ENCODE measurements at regions not wholly inside any gene's neighbourhood (a gene's known extent, or its start where the extent isn't known, plus 50 kb on each side); places are given as distances from the start of the nearest gene placed in this dataset.
"Not testable (repeated sequence)": the region's sequence is repeated elsewhere in the genome, so short reads cannot be mapped to it uniquely, and the experiment has no call there.

DNA sequence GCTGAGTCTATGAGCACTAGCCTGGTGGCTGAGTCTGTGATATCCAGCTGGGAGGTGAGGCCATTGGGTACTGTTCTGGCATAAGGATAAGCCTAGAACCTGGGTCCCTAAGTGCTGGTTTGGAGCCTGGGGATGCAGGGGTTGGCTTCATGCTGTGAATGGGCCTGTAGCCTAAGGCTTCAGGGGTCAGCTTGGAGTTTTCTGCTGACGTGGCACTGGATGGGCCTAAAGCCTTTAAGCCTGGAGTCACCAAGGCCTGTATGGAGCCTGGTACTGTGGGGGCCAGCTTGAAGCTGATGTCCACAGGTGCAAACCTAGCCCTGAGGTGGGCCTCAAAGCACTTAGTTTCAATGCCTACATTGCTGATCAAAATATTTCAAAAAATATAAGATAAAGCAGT, 979.6 kb upstream of the POU3F4 start:
- DNase-seq, result no peak

DNA sequence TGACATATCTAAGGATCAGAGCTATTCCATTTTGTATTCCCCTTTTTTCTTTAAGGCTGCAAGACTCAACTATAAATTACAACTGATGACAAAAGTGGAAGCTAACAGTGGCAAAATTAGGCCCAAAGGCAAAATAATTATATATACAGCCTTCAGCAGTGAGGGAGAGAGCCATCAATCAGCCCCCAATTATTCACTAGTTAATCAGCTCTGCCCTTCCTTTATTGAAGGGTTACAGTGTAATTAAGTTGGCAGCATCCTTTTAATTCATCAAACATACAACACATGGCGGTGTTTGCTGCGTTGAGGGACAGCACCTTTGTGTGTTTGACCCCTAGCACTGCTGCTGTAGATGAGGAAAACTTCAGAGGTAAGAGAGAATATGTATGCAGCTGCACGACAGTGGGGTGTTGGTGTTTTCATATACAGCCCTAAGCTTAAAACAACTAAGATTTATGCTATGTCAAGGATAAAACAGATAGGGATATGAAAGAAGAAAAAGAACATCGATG, 973.9 kb upstream of the POU3F4 start:
- DNase-seq, result no peak

DNA sequence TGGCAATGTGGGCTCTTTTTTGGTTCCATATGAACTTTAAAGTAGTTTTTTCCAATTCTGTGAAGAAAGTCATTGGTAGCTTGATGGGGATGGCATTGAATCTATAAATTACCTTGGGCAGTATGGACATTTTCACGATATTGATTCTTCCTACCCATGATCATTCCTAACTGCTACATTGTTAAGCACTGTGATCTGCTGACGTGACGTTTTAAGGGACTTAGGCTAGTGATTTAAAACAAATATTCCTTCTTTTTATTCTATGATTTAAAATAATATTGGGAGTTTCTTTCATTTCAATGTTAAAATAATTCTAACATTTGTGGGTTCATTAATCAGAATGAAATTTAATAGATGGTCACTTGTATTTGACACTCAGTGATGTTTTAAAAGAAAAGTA, 970.9 kb upstream of the POU3F4 start:
- not testable (repeated sequence) for DNase-seq

- no peak for DNase-seq
These were observed 966.3 kb upstream of the POU3F4 start for GRCh38 chrX:82541822-82542221.

GRCh38 chrX:82552201-82552600, 955.9 kb upstream of the POU3F4 start:
- not testable (repeated sequence) for DNase-seq

DNA sequence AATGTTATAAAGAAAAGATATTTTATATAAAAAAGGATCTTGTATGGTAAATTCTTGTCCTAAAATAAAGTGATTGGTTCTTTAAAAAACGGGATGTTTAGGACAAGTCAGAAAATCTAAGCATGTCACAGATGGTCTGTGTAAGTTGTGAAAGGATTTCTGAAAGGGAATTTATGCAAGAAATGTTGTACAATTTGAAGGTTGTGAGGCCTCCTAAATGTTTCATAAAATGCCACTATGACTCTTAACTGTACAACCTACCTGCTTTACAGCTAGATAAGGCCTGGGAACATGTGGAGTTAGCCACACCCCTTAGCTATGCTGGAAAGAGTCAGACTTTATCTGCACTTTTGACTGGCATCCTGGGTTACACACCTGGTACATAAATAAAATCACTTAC, 951.5 kb upstream of the POU3F4 start:
- no peak for DNase-seq

GRCh38 chrX:82585868-82586267, 922.2 kb upstream of the POU3F4 start:
- no peak for DNase-seq

GRCh38 chrX:82589410-82589809, 918.7 kb upstream of the POU3F4 start:
- DNase-seq, result no peak

GRCh38 chrX:82591421-82591820, 916.7 kb upstream of the POU3F4 start:
- no peak for DNase-seq

DNA sequence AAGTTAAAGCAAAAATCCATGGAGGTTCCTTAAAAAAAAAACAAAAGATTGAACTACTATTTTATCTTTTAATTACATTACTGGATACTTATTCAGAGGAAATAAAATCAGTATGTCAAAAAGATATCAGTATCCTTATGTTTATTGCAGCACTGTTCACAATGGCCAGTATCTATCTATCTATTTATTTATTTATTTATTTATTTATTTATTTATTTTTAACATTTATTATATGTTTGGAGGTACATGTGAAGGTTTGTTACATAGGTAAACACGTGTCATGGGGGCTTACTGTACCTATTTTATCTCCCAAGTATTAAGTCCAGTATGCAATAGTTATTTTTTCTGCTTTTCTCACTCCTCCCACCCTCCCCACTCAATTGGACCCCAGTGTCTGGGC, 881.1 kb upstream of the POU3F4 start:
- DNase-seq, result no peak

DNA sequence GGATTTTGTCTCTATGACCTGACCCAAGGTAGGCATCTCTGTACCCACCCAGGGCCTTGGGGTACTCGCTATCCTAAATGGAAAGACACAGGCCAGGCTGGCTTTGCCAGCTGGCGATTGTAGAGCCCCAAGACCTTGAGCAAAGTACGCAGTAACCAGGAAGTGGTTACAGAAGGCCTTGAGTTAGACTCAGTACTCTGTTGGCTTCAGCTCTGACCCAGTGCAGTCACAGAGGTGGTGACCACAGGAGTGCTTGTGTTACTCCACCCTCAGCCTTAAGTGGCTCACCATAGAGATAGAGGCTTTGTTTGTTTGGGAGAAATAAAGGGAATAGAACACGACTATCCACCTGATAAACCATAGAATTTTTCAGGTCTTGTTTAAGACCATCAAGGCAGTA, 880.5 kb upstream of the POU3F4 start:
- no peak for DNase-seq

- DNase-seq, result no peak
These were observed 860.0 kb upstream of the POU3F4 start for GRCh38 chrX:82648062-82648461.

- no peak for DNase-seq
These were observed 858.4 kb upstream of the POU3F4 start for GRCh38 chrX:82649645-82650044.

DNA sequence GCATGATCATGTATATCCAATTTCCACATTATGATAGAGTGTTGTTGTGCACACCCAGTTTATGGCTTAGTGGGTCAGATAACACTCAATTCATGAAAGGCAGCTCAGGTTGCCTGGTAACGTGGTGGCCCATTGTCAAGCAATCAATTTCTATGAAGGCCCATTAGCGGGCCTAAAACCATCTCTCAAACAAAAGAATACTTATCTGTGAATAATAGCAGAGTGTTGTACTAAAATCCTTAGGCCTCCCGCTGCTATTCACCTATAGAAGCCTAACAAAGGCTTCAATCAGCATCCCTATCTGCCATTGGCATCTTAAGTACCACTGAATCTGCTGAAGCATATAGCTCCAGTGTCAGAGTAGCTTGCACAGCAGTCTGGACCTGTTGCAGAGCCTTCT, 849.6 kb upstream of the POU3F4 start:
- DNase-seq, result no peak

DNA sequence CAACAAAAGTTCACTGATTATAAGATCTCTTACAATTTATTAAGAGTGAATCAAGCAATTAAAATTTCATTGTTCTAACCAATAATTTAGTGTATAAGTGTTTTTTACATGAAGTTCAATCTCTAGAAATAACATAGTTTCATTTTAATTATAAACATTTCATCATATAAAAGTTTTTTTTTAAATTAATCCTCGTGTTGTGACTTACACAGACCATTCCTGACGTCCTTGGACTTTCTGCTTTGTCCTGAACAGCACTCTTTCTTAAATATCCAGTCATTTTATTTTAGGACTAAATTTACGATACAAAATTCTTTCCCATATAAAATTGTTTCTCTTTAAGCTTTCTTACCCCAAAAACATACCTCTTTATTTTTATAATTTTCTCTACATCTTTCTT, 841.7 kb upstream of the POU3F4 start:
- DNase-seq, result no peak

DNA sequence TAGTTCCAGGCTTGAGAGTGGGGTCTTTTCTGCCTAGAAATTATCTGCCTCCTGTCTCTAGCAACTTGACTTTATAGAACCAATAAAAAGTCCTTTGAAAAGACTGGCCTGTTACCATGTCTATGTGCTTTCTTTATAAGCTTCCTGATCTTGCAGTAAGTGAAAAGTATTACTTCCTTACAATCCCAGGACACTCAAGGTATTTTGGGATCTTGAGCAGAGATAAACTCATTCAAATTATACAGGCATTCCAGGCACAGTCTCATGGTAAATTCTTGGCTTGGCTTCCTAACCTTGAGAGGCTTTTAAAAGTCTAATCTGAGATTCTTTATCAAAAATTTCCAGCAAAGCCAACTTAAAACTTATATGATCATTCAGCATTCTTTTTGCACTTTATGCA, 833.0 kb upstream of the POU3F4 start:
- no peak for DNase-seq

GRCh38 chrX:82676386-82676785, 831.7 kb upstream of the POU3F4 start:
- DNase-seq, result no peak

- DNase-seq, result no peak
These were observed 830.8 kb upstream of the POU3F4 start for GRCh38 chrX:82677286-82677685.

DNA sequence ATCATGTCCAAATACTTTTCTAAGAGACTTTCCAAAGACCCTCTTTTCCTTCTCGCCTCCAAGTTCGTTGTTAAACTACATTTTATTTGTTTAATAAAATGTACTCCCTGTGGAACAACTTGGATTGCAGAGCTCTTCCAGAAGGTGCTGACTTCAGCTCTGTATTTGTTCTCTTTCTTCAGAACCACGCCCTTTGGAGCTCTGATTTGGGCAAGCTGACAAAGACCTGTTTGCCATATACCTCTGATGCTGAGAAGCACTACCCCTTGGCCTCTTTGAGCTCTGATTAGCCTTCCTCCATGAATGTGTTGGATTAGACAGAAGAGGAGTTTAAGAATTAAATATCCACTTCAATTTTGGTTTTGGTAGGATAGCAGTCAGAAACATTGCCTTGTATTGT, 815.1 kb upstream of the POU3F4 start:
- no peak for DNase-seq

DNA sequence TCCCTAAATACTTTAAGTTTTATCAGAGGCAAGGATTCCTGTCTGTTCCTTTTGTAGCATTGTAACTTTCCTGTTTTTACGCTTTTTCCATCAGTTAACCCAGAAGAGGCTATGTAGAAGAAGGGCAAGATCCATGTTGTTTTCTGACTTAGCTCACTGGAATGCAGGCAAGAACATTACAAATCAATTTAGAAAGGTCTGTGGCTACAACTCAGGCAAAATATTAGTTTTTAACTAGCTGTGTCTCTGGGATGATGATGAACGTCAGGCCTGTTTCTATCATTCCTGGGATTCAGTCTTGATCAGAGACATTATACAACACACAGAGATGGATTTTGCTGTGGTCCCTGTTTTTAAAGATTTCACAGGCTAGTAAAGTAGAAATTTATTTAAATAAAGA, 813.0 kb upstream of the POU3F4 start:
- DNase-seq, result no peak

DNA sequence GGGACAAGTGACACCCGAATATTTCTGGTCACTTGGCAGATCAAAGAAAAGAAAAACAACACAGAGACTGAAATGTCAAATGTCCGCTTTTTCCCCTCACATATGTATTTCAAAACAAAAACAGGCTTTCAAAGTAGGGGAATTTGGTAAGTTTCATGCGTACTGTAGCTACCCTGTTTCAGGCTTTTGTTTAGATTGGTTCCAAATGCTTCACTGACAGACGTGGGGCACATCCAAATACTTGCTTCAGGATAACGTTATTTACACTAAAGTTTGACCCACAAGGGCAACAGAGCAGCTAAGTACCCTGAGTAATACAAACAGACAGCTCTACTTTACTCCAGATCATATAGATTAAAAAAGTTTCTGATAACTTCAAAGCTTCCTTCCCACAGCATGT, 804.5 kb upstream of the POU3F4 start:
- DNase-seq, result no peak

- no peak for DNase-seq
These were observed 796.6 kb upstream of the POU3F4 start for GRCh38 chrX:82711457-82711856.

- no peak for DNase-seq
These were observed 786.2 kb upstream of the POU3F4 start for GRCh38 chrX:82721891-82722290.

DNA sequence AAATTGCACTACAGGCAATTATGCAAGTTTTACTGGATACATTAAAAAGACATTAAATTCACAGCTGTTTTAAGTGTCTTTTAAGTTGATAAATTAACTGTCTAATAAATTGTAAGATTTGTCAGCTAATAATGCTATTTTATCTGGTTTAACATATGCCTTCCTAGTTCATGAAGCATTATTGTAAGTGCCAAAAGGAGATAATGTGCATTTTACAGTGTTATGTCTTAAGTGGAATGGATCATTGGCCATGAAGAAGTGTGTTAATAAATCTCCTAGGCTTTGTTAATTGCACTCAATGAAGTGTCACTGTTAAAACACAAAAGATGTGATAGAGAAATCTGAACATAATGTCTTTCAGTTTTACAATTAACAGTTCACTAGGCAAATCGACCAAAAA, 784.3 kb upstream of the POU3F4 start:
- no peak for DNase-seq

DNA sequence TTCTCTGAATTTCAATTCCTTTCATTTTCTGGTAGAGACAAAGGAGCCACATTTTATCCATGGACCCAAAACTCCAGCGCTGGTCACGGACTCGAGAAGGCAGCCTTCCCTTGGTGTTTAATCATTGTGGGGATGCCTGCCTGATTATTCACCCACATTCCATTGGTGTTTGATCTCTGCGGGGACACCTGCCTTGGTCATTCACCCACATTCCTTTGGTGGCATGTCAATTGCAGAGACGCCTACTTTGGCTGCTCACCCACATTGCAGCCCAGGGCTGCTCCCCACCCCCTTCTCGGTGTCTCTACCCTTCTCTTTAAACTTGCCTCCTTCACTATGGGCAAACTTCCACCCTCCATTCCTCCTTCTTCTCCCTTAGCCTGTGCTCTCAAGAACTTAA, 780.7 kb upstream of the POU3F4 start:
- DNase-seq, result not testable (repeated sequence)

GRCh38 chrX:82732861-82733260, 775.2 kb upstream of the POU3F4 start:
- DNase-seq, result no peak
